Pons (tissue), 1 donor: ENCODE measurements at regions not wholly inside any gene's neighbourhood (a gene's known extent, or its start where the extent isn't known, plus 50 kb on each side); places are given as distances from the start of the nearest gene placed in this dataset.

Source experiments
- DNase-seq: peaks from one replicate; pipeline ENCODE4 v3.0.0-alpha.2; 2016; ENCODE audit warnings: low spot score

- no peak for DNase-seq
Observed at GRCh38 chr1:67614511-67614934, 70.5 kb upstream of the GADD45A start.

- no peak for DNase-seq
Observed at GRCh38 chr1:67615886-67616285, 69.1 kb upstream of the GADD45A start.

- DNase-seq = no peak
Observed at GRCh38 chr1:67616394-67616985, 68.5 kb upstream of the GADD45A start.

GRCh38 chr1:67618285-67619018 is 66.5 kb upstream of the GADD45A start:
- DNase-seq = peak; percentile 32

- DNase-seq = no peak
Observed at GRCh38 chr1:67619080-67619479, 65.9 kb upstream of the GADD45A start.

- no peak for DNase-seq
Observed at GRCh38 chr1:67623906-67624305, 61.1 kb upstream of the GADD45A start.

- DNase-seq = no peak
Observed at GRCh38 chr1:67624680-67625079, 60.3 kb upstream of the GADD45A start.

- DNase-seq = no peak
Observed at GRCh38 chr1:67626090-67626860, 58.7 kb upstream of the GADD45A start.

- DNase-seq = no peak
Observed at GRCh38 chr1:67626861-67627235, 58.2 kb upstream of the GADD45A start.

- DNase-seq = no peak
Observed at GRCh38 chr1:67627336-67627735, 57.7 kb upstream of the GADD45A start.

- no peak for DNase-seq
Observed at GRCh38 chr1:67627906-67628305, 57.1 kb upstream of the GADD45A start.

GRCh38 chr1:67629370-67630075 is 55.5 kb upstream of the GADD45A start:
- DNase-seq = no peak

GRCh38 chr1:67630438-67631045 is 54.5 kb upstream of the GADD45A start:
- DNase-seq = no peak

GRCh38 chr1:67632356-67632755 is 52.6 kb upstream of the GADD45A start:
- no peak for DNase-seq

GRCh38 chr1:67632811-67633655 is 52.0 kb upstream of the GADD45A start:
- DNase-seq = no peak

- DNase-seq = no peak
Observed at GRCh38 chr1:67634396-67634935, 50.5 kb upstream of the GADD45A start.

- DNase-seq = no peak
Observed at GRCh38 chr1:67635055-67635809, 49.8 kb upstream of the GADD45A start.
